Panc1 (cell line): ENCODE measurements at regions not wholly inside any gene's neighbourhood (a gene's known extent, or its start where the extent isn't known, plus 50 kb on each side); places are given as distances from the start of the nearest gene placed in this dataset.

Source experiments
- ATAC-seq: fragments of 200-7000 bp; cut with Tn5 transposase; 2 replicates; pipeline ENCODE4 v1.9.1; 2020; ENCODE audit warnings: mild to moderate bottlenecking, moderate library complexity
- BruUV-seq: library from RNA; stranded (reverse); fragments of 400-500 nt; replicated peaks from 2 replicates; lab custom pipeline; 2021; lab: Mats Ljungman, UMichigan
- CTCF ChIA-PET: fragments of 300-600 bp; sonication (Branson Sonifier 250); formaldehyde crosslinking; loops from one replicate; lab custom pipeline; 2022; ENCODE audit warnings: antibody characterized with exemption; lab: Charles Lee
- POLR2A ChIA-PET: fragments of 300-600 bp; sonication (Branson Sonifier 250); formaldehyde crosslinking; loops from one replicate; lab custom pipeline; 2022; ENCODE audit warnings: antibody characterized with exemption; lab: Charles Lee
- DNase-seq: peaks from one replicate; pipeline ENCODE4 v3.0.0-alpha.2; 2010; ENCODE audit warnings: low read depth, low spot score
- H3K27ac ChIP-seq: 2 replicates; pipeline ENCODE4 v1.5.1; 2011; ENCODE audit warnings: mild to moderate bottlenecking, low read length, inconsistent platforms
- H3K27me3 ChIP-seq: fragments of 200-500 bp; sonication (Bioruptor generic); 2 replicates; pipeline ENCODE4 v1.6.0; 2014; ENCODE audit warnings: low read length, inconsistent platforms; ENCODE audit not compliant: control insufficient read depth, insufficient read depth
- H3K36me3 ChIP-seq: fragments of 200-500 bp; sonication (Bioruptor generic); 2 replicates; pipeline ENCODE4 v1.5.1; 2014; ENCODE audit warnings: inconsistent platforms, mild to moderate bottlenecking, low read length, moderate library complexity; ENCODE audit not compliant: control insufficient read depth, insufficient read depth
- H3K4me1 ChIP-seq: 2 replicates; pipeline ENCODE4 v1.5.1; 2011; ENCODE audit warnings: inconsistent platforms, mild to moderate bottlenecking, low read length, moderate library complexity; ENCODE audit not compliant: control insufficient read depth, insufficient read depth
- H3K4me3 ChIP-seq, 2 experiments: 2 replicates each; pipeline ENCODE4 v1.5.1; 2011 to 2012; ENCODE audit warnings: low read depth in 2 of 2, low read length in 2 of 2, mild to moderate bottlenecking in 2 of 2, inconsistent platforms in 1 of 2, moderate library complexity in 1 of 2
- H3K9me3 ChIP-seq: fragments of 200-500 bp; sonication (Bioruptor generic); 2 replicates; pipeline ENCODE4 v1.5.1; 2014; ENCODE audit warnings: low read depth, mild to moderate bottlenecking, inconsistent platforms, low read length, moderate library complexity; ENCODE audit not compliant: control insufficient read depth, insufficient read depth
- POLR2AphosphoS5 ChIP-seq: IDR thresholded peaks from 2 replicates; pipeline ENCODE4 v1.6.1; 2012; ENCODE audit warnings: mild to moderate bottlenecking, low read depth, low read length, moderate library complexity
- SIN3A ChIP-seq: IDR thresholded peaks from 2 replicates; pipeline ENCODE4 v1.6.1; 2012; ENCODE audit warnings: low read depth, mild to moderate bottlenecking, low read length, moderate library complexity, borderline replicate concordance; ENCODE audit not compliant: insufficient read depth
- TCF7L2 ChIP-seq: IDR thresholded peaks from 2 replicates; pipeline ENCODE4 v1.6.1; 2011; ENCODE audit warnings: mild to moderate bottlenecking, low read depth, low read length, inconsistent platforms
- in situ Hi-C: cut with HindIII; loops from 2 replicates; pipeline ENCODE4 v1.10.0; 2016; ENCODE audit warnings: low sequenced_read_pairs, low pct_unique_long_range_greater_than_20kb
- intact Hi-C: fragments of 100-400 bp; cut with micrococcal nuclease; formaldehyde crosslinking; loops from one replicate; pipeline ENCODE4 v1.10.0; 2022; ENCODE audit not compliant: unreplicated experiment
- TF ChIP-seq, protein P1 (sequence below): fragments of 450-650 bp; IDR thresholded peaks from 2 replicates; pipeline ENCODE4 v1.5.1; 2017; ENCODE audit warnings: mild to moderate bottlenecking
- TF ChIP-seq, protein P2 (sequence below), 2 experiments: IDR thresholded peaks; 2 replicates each; pipeline ENCODE4 v1.6.1; 2011 to 2012; ENCODE audit warnings: low read depth in 2 of 2, control low read depth in 1 of 2, low read length in 1 of 2, mild to moderate bottlenecking in 1 of 2, moderate library complexity in 1 of 2; ENCODE audit not compliant: insufficient read depth in 1 of 2

DNA sequence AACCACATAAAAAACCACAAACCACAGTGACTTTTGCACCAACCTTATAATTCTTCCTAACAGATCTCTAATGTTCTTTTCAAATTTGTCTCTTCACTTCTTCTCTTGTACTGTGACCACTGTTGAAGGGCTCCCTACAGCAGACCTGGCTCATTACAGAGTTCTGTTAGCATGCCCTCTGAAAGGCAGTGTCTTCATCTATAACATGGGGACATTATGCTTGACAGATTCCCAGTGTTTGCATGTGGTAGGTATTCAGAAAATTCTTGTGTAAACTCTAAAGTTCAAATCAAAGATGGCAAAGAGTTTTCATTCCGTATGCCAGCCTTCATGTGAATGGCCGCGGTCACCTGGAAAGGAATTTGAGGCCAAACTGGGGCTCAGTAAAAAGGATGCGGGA, 182.6 kb downstream of the DHX35 start:
- H3K27ac ChIP-seq = no peak overlapping the region
- H3K27me3 ChIP-seq = peaks cover 9% of the 10 kb centered on the region
- POLR2A ChIA-PET = no interaction called here
- CTCF ChIA-PET = no interaction called here
- H3K4me1 ChIP-seq = no peaks in the 10 kb centered on the region
- in situ Hi-C loops (no loop called here), intact Hi-C loops (no loop called here)
- no peaks in the 10 kb centered on the region for H3K9me3 ChIP-seq
- TF ChIP-seq POLR2AphosphoS5 (no peak), TCF7L2 (no peak), SIN3A (no peak)
- TF ChIP-seq, protein P1, sequence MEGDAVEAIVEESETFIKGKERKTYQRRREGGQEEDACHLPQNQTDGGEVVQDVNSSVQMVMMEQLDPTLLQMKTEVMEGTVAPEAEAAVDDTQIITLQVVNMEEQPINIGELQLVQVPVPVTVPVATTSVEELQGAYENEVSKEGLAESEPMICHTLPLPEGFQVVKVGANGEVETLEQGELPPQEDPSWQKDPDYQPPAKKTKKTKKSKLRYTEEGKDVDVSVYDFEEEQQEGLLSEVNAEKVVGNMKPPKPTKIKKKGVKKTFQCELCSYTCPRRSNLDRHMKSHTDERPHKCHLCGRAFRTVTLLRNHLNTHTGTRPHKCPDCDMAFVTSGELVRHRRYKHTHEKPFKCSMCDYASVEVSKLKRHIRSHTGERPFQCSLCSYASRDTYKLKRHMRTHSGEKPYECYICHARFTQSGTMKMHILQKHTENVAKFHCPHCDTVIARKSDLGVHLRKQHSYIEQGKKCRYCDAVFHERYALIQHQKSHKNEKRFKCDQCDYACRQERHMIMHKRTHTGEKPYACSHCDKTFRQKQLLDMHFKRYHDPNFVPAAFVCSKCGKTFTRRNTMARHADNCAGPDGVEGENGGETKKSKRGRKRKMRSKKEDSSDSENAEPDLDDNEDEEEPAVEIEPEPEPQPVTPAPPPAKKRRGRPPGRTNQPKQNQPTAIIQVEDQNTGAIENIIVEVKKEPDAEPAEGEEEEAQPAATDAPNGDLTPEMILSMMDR = no peak
- TF ChIP-seq, protein P2, sequence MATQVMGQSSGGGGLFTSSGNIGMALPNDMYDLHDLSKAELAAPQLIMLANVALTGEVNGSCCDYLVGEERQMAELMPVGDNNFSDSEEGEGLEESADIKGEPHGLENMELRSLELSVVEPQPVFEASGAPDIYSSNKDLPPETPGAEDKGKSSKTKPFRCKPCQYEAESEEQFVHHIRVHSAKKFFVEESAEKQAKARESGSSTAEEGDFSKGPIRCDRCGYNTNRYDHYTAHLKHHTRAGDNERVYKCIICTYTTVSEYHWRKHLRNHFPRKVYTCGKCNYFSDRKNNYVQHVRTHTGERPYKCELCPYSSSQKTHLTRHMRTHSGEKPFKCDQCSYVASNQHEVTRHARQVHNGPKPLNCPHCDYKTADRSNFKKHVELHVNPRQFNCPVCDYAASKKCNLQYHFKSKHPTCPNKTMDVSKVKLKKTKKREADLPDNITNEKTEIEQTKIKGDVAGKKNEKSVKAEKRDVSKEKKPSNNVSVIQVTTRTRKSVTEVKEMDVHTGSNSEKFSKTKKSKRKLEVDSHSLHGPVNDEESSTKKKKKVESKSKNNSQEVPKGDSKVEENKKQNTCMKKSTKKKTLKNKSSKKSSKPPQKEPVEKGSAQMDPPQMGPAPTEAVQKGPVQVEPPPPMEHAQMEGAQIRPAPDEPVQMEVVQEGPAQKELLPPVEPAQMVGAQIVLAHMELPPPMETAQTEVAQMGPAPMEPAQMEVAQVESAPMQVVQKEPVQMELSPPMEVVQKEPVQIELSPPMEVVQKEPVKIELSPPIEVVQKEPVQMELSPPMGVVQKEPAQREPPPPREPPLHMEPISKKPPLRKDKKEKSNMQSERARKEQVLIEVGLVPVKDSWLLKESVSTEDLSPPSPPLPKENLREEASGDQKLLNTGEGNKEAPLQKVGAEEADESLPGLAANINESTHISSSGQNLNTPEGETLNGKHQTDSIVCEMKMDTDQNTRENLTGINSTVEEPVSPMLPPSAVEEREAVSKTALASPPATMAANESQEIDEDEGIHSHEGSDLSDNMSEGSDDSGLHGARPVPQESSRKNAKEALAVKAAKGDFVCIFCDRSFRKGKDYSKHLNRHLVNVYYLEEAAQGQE (IDR thresholded peaks at IDR 0.05; ENCODE audit: insufficient read depth in 1 of 2, low read depth in 2 of 2, low read length in 1 of 2) = no peak
- H3K36me3 ChIP-seq = no peaks in the 10 kb centered on the region
- no TSS peak for BruUV-seq
- ATAC-seq = no peak
- no peak for DNase-seq
- no peak overlapping the region for H3K4me3 ChIP-seq

DNA sequence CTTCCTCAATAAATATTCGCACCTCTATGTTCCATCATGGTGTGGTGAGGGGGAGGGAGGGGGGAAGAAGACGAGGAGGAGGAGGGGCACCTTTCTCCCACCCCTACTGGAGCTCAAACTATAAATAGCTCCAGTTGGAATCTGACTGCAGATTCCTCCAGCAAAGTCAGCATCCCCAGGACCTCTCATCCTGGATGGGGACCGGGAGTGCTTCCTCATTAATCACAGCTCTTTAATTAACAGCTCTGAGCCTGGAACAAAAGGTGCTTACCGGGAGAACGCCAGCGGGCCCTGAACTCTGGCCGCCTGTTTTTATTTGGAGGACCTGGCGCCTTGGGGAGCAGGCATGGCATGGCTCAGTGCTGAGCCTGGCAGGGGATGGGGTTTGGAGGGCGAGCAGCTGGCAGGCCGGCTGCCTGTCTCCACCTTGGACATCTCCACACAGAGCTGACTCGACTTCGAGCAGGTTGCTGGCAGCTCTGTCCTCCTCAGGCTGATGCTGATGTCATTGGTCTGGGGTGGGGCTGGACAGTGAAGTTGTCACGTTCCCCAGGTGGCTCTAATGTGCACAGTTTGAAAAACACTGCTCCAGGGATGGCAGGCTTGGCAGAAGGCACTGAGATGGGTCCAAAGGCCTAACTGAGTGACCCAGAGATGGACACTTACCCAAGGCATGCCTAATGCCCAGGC, 180.4 kb downstream of the DHX35 start:
- Histone ChIP-seq H3K4me3 (no peak overlapping the region), H3K4me1 (no peaks in the 10 kb centered on the region), H3K27ac (no peak overlapping the region), H3K27me3 (peaks cover 11% of the 10 kb centered on the region), H3K9me3 (no peaks in the 10 kb centered on the region), H3K36me3 (no peaks in the 10 kb centered on the region)
- CTCF ChIA-PET = no interaction called here
- intact Hi-C loops = no loop called here
- ATAC-seq = no peak
- DNase-seq = no peak
- no TSS peak for BruUV-seq
- TF ChIP-seq, protein P1 = no peak
- TF ChIP-seq SIN3A = no peak
- TF ChIP-seq POLR2AphosphoS5 = no peak
- TF ChIP-seq, protein P2 (IDR thresholded peaks at IDR 0.05; ENCODE audit: insufficient read depth in 1 of 2, low read depth in 2 of 2, low read length in 1 of 2) = no peak
- no peak for TF ChIP-seq TCF7L2
- POLR2A ChIA-PET = no interaction called here
- in situ Hi-C loops = no loop called here
